Stimulated activated CD8-positive, alpha-beta memory T cell treated with anti-CD3 and anti-CD28 coated beads, Interleukin-7, amount 100 ng/mL, for 1 hour (primary cell): ENCODE measurements at regions not wholly inside any gene's neighbourhood (a gene's known extent, or its start where the extent isn't known, plus 50 kb on each side); places are given as distances from the start of the nearest gene placed in this dataset.
A peak's percentile ranks its signal among the peaks of the same experiment; 100 is the strongest.
"Not testable (repeated sequence)": the region's sequence is repeated elsewhere in the genome, so short reads cannot be mapped to it uniquely, and the experiment has no call there.

ENCODE experiments used
- DNase-seq, 2 donors: peaks; one replicate each; pipeline ENCODE4 v3.0.0-alpha.2; 2020; ENCODE audit warnings: low read depth in 2 of 2

GRCh38 chr1:222470252-222470805, 77.6 kb downstream of the HHIPL2 start:
- DNase-seq = not testable (repeated sequence)

GRCh38 chr1:222466150-222466865, 81.6 kb downstream of the HHIPL2 start:
- DNase-seq = no peak

GRCh38 chr1:222465211-222466041, 82.5 kb downstream of the HHIPL2 start:
- DNase-seq = peak; percentile 53 to 58

- peak; percentile 19 to 28 for DNase-seq
These were observed 83.1 kb downstream of the HHIPL2 start for GRCh38 chr1:222464841-222465210.

- DNase-seq = no peak
These were observed 84.7 kb downstream of the HHIPL2 start for GRCh38 chr1:222463059-222463730.

- DNase-seq = no peak
These were observed 85.3 kb downstream of the HHIPL2 start for GRCh38 chr1:222462601-222463000.

- DNase-seq = no peak
These were observed 86.0 kb downstream of the HHIPL2 start for GRCh38 chr1:222461941-222462340.

GRCh38 chr1:222459652-222460051, 88.3 kb downstream of the HHIPL2 start:
- DNase-seq = no peak

GRCh38 chr1:222457513-222457912, 90.4 kb downstream of the HHIPL2 start:
- no peak for DNase-seq

GRCh38 chr1:222457084-222457483, 90.8 kb downstream of the HHIPL2 start:
- DNase-seq = no peak

- DNase-seq = peak; percentile 66
These were observed 92.6 kb downstream of the HHIPL2 start for GRCh38 chr1:222455188-222455879.

- DNase-seq = no peak
These were observed 93.1 kb downstream of the HHIPL2 start for GRCh38 chr1:222454782-222455181.

GRCh38 chr1:222454186-222454585, 93.7 kb downstream of the HHIPL2 start:
- DNase-seq = no peak

- DNase-seq = no peak
These were observed 95.9 kb downstream of the HHIPL2 start for GRCh38 chr1:222452031-222452430.

- no peak for DNase-seq
These were observed 104.3 kb downstream of the HHIPL2 start for GRCh38 chr1:222443566-222443965.

- no peak for DNase-seq
These were observed 106.8 kb downstream of the HHIPL2 start for GRCh38 chr1:222441066-222441465.

GRCh38 chr1:222424826-222425225, 123.1 kb downstream of the HHIPL2 start:
- no peak for DNase-seq

- DNase-seq = no peak
These were observed 126.5 kb downstream of the HHIPL2 start for GRCh38 chr1:222421380-222421779.

- DNase-seq = no peak
These were observed 127.3 kb downstream of the HHIPL2 start for GRCh38 chr1:222420633-222421032.

- no peak for DNase-seq
These were observed 129.2 kb downstream of the HHIPL2 start for GRCh38 chr1:222418654-222419053.

- no peak for DNase-seq
These were observed 130.6 kb downstream of the HHIPL2 start for GRCh38 chr1:222417264-222417663.
